Lower leg skin (tissue), 3 donors: ENCODE measurements at regions not wholly inside any gene's neighbourhood (a gene's known extent, or its start where the extent isn't known, plus 50 kb on each side); places are given as distances from the start of the nearest gene placed in this dataset.

ENCODE experiments used
- CTCF ChIP-seq, 3 donors: fragments of 450-650 bp; IDR thresholded peaks; one replicate each; pipeline ENCODE4 v1.5.1; 2016; ENCODE audit warnings: antibody characterized with exemption in 3 of 3, mild to moderate bottlenecking in 3 of 3, moderate library complexity in 2 of 3
- POLR2A ChIP-seq, 2 donors: fragments of 450-650 bp; IDR thresholded peaks; one replicate each; pipeline ENCODE4 v1.6.1; 2016 to 2017; ENCODE audit warnings: antibody characterized with exemption in 2 of 2, mild to moderate bottlenecking in 1 of 2, moderate library complexity in 1 of 2

- TF ChIP-seq CTCF (IDR thresholded peaks at IDR 0.05): no peak
- TF ChIP-seq POLR2A (IDR thresholded peaks at IDR 0.05): no peak
Observed at GRCh38 chr6:97468981-97469380, 186.0 kb upstream of the MMS22L start.
